ENCODE measurements at regions not wholly inside any gene's neighbourhood (a gene's known extent, or its start where the extent isn't known, plus 50 kb on each side); places are given as distances from the start of the nearest gene placed in this dataset.

DNA sequence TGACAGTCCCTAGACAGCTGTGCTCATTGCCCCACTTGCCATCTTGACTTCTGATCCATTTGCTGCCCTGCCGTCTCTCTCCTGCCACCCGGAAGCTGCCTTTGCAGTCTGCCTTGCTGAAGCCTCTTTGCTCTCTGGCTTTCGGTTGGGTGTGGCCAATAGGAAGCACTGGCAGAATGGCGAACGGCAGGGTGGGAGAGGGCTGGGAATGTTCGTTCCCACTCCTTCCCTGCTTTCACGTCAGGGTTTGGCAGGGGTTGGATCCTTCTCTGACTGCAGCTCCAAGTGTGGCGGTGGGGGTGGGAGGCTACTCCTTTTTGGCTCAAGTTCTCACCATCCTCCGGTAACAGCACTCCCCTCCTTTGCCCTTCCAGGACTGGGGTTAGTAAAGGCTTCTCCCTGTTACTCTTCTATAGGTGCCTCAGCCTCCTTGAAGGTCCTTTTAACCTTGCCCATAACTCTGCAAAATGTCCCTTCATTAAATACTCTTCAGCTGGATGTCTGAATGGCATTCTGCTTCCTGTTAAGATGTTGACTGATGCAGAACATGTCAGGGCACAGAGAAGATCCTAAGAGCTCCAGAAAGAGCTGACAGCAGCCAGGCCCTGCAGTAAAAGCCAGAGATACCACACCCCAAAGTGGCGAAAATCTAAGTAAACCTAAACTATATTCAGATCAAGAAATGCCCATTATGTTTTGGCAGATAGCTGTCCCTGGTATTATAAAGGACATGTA lies 299.7 kb downstream of the CDCA7 start:
- DNase-seq (ENCODE audit: low read depth), result no peak
- H3K4me3 ChIP-seq (ENCODE audit: low read depth, low read length), result no peak overlapping the region
- TF ChIP-seq POLR2A (IDR thresholded peaks at IDR 0.05; ENCODE audit: extremely low read depth, insufficient read length) (no peak), MYC (IDR thresholded peaks at IDR 0.05; ENCODE audit: low read depth, low read length) (no peak)
- TF ChIP-seq, protein P1, sequence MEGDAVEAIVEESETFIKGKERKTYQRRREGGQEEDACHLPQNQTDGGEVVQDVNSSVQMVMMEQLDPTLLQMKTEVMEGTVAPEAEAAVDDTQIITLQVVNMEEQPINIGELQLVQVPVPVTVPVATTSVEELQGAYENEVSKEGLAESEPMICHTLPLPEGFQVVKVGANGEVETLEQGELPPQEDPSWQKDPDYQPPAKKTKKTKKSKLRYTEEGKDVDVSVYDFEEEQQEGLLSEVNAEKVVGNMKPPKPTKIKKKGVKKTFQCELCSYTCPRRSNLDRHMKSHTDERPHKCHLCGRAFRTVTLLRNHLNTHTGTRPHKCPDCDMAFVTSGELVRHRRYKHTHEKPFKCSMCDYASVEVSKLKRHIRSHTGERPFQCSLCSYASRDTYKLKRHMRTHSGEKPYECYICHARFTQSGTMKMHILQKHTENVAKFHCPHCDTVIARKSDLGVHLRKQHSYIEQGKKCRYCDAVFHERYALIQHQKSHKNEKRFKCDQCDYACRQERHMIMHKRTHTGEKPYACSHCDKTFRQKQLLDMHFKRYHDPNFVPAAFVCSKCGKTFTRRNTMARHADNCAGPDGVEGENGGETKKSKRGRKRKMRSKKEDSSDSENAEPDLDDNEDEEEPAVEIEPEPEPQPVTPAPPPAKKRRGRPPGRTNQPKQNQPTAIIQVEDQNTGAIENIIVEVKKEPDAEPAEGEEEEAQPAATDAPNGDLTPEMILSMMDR (IDR thresholded peaks at IDR 0.05; ENCODE audit: low read depth, low read length), result no peak
- TF ChIP-seq, protein P2, sequence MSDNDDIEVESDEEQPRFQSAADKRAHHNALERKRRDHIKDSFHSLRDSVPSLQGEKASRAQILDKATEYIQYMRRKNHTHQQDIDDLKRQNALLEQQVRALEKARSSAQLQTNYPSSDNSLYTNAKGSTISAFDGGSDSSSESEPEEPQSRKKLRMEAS (IDR thresholded peaks at IDR 0.05; ENCODE audit: low read depth, low read length), result no peak

DNA sequence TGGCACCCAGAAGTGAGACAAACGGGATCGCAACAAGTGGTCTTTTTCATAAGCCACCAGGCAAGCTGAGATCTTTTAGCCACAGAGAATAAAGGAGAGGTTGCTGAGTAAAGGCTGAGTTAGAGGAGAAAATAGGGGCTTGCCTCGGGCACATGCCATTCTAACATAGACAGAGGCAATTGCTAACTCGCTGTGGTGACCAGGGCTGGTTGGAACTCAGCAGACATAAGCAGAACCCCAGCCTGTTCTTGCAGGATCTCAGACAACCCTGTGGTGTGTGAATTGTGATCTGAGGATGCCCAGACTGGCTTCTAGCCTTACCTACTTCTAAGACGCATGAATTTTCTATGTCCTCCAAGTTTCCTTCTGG lies 300.2 kb downstream of the CDCA7 start:
- DNase-seq (ENCODE audit: low read depth), result no peak
- TF ChIP-seq MYC (IDR thresholded peaks at IDR 0.05; ENCODE audit: low read depth, low read length), result no peak
- no peak overlapping the region for H3K4me3 ChIP-seq (ENCODE audit: low read depth, low read length)

DNA sequence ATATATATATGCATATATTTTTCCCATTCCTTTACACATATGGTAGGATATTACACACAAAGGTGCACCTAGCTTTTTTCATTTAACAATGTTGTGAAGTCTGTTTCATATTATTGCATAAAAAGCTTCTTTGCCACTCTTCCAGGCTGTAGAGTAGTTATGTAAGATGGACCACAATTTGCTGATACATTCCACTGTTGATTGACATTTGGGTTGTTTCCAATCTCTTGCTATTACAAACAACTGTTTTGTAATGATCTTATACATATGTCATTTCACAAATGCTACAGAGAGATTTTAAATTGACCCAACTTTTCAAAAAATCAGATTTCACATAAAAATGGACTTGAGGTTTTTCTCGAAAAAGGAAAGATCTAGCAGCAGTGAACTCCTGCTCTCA lies 301.4 kb downstream of the CDCA7 start:
- no peak overlapping the region for H3K4me3 ChIP-seq (ENCODE audit: low read depth, low read length)
- DNase-seq (ENCODE audit: low read depth), result no peak
- TF ChIP-seq, protein P2 (IDR thresholded peaks at IDR 0.05; ENCODE audit: low read depth, low read length), result no peak
- TF ChIP-seq POLR2A (IDR thresholded peaks at IDR 0.05; ENCODE audit: extremely low read depth, insufficient read length) (no peak), MYC (IDR thresholded peaks at IDR 0.05; ENCODE audit: low read depth, low read length) (no peak)
- TF ChIP-seq, protein P1 (IDR thresholded peaks at IDR 0.05; ENCODE audit: low read depth, low read length), result no peak

DNA sequence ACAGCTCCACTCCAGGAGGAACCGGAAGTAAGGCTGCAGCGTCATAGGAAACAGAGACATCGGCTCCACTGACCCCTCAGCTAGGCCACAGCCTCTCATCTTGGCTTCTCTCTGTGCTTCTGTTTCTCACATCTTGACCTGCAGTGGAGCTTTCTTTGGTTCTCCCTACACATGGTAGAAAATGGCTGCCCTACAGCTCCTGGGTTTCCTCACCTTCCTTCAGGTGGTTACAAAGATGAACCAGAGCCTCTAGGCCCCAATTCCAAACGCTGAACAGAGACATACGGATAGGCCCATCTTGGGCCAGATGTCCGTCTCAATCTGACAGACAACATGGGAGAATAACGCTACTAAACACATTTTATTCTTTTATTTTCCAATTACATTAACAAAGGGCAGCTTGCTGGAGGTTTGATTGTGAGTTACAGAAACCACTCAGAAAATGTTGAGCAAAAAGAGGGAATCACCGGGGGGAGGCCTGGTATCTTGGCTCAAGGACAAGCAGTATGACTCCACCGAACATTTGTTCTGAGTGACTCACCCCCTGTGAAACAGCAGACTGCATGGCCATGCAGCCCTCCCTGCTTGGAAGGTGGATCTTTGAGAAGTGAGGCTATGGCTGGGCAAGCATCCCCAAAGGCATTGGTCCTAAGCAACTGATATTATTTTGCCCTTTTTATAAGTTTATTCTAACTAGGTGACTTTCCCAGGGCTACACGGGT lies 303.5 kb downstream of the CDCA7 start:
- DNase-seq (ENCODE audit: low read depth), result no peak
- H3K4me3 ChIP-seq (ENCODE audit: low read depth, low read length), result no peak overlapping the region
- TF ChIP-seq, protein P1 (IDR thresholded peaks at IDR 0.05; ENCODE audit: low read depth, low read length), result no peak
- TF ChIP-seq POLR2A (IDR thresholded peaks at IDR 0.05; ENCODE audit: extremely low read depth, insufficient read length) (no peak), MYC (IDR thresholded peaks at IDR 0.05; ENCODE audit: low read depth, low read length) (no peak)
- TF ChIP-seq, protein P2 (IDR thresholded peaks at IDR 0.05; ENCODE audit: low read depth, low read length), result no peak

DNA sequence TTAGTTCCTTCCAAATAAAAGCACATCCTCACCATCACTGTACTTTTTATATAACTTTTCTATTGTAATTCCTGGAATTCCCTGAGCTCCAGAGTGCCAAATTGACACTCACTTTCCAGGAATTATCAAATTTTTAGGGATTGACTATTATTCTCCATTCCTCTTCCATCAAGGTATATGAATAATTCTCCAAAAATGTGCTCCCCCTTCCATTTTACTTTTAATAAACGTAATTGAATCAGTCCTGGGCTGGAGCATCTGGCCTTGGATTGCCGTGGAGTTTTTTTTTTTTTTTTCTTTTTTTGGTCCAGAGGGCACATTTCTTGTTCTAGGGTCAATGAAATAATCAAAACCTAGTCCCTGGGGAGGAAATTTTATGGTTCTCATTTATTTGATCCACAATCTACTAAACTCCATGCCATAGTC lies 304.3 kb downstream of the CDCA7 start:
- no peak for TF ChIP-seq MYC (IDR thresholded peaks at IDR 0.05; ENCODE audit: low read depth, low read length)
- DNase-seq (ENCODE audit: low read depth), result no peak
- H3K4me3 ChIP-seq (ENCODE audit: low read depth, low read length), result no peak overlapping the region

DNA sequence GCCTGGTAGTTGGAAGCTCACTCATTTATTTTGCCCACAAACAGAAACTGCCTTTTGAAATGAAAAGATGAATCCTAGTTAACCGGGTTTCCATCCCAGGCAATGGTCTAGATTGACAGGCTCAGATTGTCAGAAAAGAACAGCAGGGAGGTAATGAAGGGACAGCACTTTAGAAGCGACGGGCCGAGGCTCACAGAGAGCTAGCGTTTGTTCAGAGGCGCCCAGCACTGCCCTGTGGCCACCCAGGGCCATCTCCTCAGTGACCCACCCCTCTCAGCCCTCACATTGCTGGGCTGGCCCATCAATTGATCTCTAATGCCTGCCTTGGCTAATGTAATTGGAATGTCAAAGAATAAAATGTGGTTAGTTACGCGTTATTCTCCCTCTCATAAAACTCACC lies 304.8 kb downstream of the CDCA7 start:
- DNase-seq (ENCODE audit: low read depth), result no peak
- no peak overlapping the region for H3K4me3 ChIP-seq (ENCODE audit: low read depth, low read length)
- TF ChIP-seq POLR2A (IDR thresholded peaks at IDR 0.05; ENCODE audit: extremely low read depth, insufficient read length) (no peak), MYC (IDR thresholded peaks at IDR 0.05; ENCODE audit: low read depth, low read length) (no peak)
- TF ChIP-seq, protein P1 (IDR thresholded peaks at IDR 0.05; ENCODE audit: low read depth, low read length), result no peak
- TF ChIP-seq, protein P2 (IDR thresholded peaks at IDR 0.05; ENCODE audit: low read depth, low read length), result no peak

Measured in NB4 (cell line).